ENCODE measurements at regions not wholly inside any gene's neighbourhood (a gene's known extent, or its start where the extent isn't known, plus 50 kb on each side); places are given as distances from the start of the nearest gene placed in this dataset.

DNA sequence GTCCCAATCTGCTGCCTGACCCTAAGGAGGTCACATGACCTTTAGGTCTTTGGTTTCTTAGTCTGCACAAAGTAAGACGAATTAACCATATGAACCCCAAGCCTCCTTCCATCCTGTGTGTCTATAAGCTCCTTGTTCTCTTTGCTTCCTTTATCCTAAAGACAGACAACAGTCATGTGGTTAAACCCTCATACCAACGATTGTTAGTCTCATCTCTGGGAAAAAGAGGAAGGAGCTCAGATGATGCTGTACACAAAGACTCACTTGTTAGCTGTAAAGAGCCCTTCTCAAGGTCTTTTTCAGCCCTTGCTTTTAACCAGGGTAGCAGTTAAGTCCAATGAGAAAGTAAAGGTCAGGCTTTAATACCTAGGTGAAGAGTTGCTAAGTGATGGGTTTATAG lies 443.7 kb downstream of the TNS1 start:
- TF ChIP-seq POLR2A (IDR thresholded peaks at IDR 0.05; ENCODE audit: extremely low read depth, insufficient read length): no peak
- TF ChIP-seq, protein P1, sequence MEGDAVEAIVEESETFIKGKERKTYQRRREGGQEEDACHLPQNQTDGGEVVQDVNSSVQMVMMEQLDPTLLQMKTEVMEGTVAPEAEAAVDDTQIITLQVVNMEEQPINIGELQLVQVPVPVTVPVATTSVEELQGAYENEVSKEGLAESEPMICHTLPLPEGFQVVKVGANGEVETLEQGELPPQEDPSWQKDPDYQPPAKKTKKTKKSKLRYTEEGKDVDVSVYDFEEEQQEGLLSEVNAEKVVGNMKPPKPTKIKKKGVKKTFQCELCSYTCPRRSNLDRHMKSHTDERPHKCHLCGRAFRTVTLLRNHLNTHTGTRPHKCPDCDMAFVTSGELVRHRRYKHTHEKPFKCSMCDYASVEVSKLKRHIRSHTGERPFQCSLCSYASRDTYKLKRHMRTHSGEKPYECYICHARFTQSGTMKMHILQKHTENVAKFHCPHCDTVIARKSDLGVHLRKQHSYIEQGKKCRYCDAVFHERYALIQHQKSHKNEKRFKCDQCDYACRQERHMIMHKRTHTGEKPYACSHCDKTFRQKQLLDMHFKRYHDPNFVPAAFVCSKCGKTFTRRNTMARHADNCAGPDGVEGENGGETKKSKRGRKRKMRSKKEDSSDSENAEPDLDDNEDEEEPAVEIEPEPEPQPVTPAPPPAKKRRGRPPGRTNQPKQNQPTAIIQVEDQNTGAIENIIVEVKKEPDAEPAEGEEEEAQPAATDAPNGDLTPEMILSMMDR (IDR thresholded peaks at IDR 0.05; ENCODE audit: low read depth, low read length): no peak

Measured in NB4 (cell line).